ENCODE measurements at regions not wholly inside any gene's neighbourhood (a gene's known extent, or its start where the extent isn't known, plus 50 kb on each side); places are given as distances from the start of the nearest gene placed in this dataset.

GRCh38 chr3:148203297-148204010, 494.2 kb upstream of the AGTR1 start:
- WGBS (ENCODE audit: insufficient coverage, insufficient replicate concordance, low lambda C conversion rate, missing lambda C conversion rate) = 21% methylated on average over 6 of the region's 6 CpGs
- SMC1A ChIA-PET (ENCODE audit: uncharacterized antibody, unreplicated experiment) = interaction anchor here (0.6 to 2.5 kb wide), 10 partner anchors 8 to 753 kb away, joined by 3 to 8 read pairs (median 3); no protein-coding TSS in a partner anchor
- H3K4me3 ChIP-seq = no peak overlapping the region
- CTCF ChIA-PET = interaction anchor here (0.6 to 2.4 kb wide), 6 partner anchors 10 to 311 kb away, joined by 3 to 11 read pairs (median 4); no protein-coding TSS in a partner anchor
- no TSS peak for BruUV-seq (replicated peaks)
- in situ Hi-C loops (cut with MboI) = no loop called here
- intact Hi-C loops (cut with micrococcal nuclease; ENCODE audit: unreplicated experiment) = no loop called here
- FAIRE-seq (no peak), ATAC-seq (no peak), DNase-seq (ENCODE audit: low read depth, low spot score) (no peak)
- H3K9me3 ChIP-seq (replicated peaks; ENCODE audit: control insufficient read depth, insufficient read depth, low read length) = no peaks in the 10 kb centered on the region
- POLR2A ChIA-PET = no interaction called here
- no peaks in the 10 kb centered on the region for H3K36me3 ChIP-seq (ENCODE audit: control insufficient read depth in 2 of 2, insufficient read depth in 2 of 2, low read length in 1 of 2)
- no peaks in the 10 kb centered on the region for H3K79me2 ChIP-seq (ENCODE audit: control insufficient read depth, insufficient read depth, low read length)
- H3K4me2 ChIP-seq (ENCODE audit: control insufficient read depth, insufficient read depth) = no peak overlapping the region
- no peaks in the 10 kb centered on the region for H4K20me1 ChIP-seq (ENCODE audit: control insufficient read depth, insufficient read depth)
- no peak overlapping the region for H3K9ac ChIP-seq (ENCODE audit: control insufficient read depth, insufficient read depth, low read length)
- H3K27me3 ChIP-seq (replicated peaks in 1 of 2; ENCODE audit: control insufficient read depth in 2 of 2, insufficient read depth in 2 of 2, low read length in 1 of 2) = no peaks in the 10 kb centered on the region
- H3K27ac ChIP-seq (ENCODE audit: control insufficient read depth, insufficient read depth) = no peak overlapping the region
- RAD21 ChIA-PET (ENCODE audit: unreplicated experiment) = interaction anchor here (1.0 to 1.3 kb wide), 2 partner anchors 10 to 842 kb away, joined by 3 read pairs; no protein-coding TSS in a partner anchor
- no peaks in the 10 kb centered on the region for H3K4me1 ChIP-seq (ENCODE audit: control insufficient read depth, insufficient read depth, low read length)
- TF ChIP-seq PKNOX1 (IDR thresholded peaks at IDR 0.05) = no peak
- no peak for TF ChIP-seq MEF2A (IDR thresholded peaks at IDR 0.05; ENCODE audit: insufficient read depth, low read depth, low read length)
- no peak for TF ChIP-seq E4F1 (IDR thresholded peaks at IDR 0.05; ENCODE audit: borderline replicate concordance, partially characterized antibody)
- no peak for TF ChIP-seq ZBTB4 (CRISPR knock-in tag; IDR thresholded peaks at IDR 0.05)
- TF ChIP-seq BACH1 (IDR thresholded peaks at IDR 0.05; ENCODE audit: borderline replicate concordance) = no peak
- TF ChIP-seq IKZF2 (IDR thresholded peaks at IDR 0.05) = no peak
- TF ChIP-seq WRNIP1 (IDR thresholded peaks at IDR 0.05; ENCODE audit: borderline replicate concordance, low read depth, low read length) = no peak
- TF ChIP-seq TCF7 (IDR thresholded peaks at IDR 0.05; ENCODE audit: borderline replicate concordance) = no peak
- no peak for TF ChIP-seq CBX3 (IDR thresholded peaks at IDR 0.05; ENCODE audit: borderline replicate concordance, low read depth)
- no peak overlapping the region for H2AFZ ChIP-seq (ENCODE audit: control insufficient read depth, low read depth, low read length)
